Parathyroid adenoma (tissue), 2 donors: ENCODE measurements at regions not wholly inside any gene's neighbourhood (a gene's known extent, or its start where the extent isn't known, plus 50 kb on each side); places are given as distances from the start of the nearest gene placed in this dataset.

Source experiments
- H2AFZ ChIP-seq: fragments of 300-600 bp; sonication (generic); one replicate; pipeline ENCODE4 v1.7.0; 2017; ENCODE audit warnings: antibody characterized with exemption, mild to moderate bottlenecking
- H3K27ac ChIP-seq: fragments of 300-600 bp; sonication (generic); one replicate; pipeline ENCODE4 v1.7.0; 2017
- H3K27me3 ChIP-seq: fragments of 300-600 bp; sonication (generic); one replicate; pipeline ENCODE4 v1.7.0; 2017; ENCODE audit warnings: low read length; ENCODE audit not compliant: control insufficient read depth, insufficient read depth
- H3K36me3 ChIP-seq: fragments of 300-600 bp; sonication (generic); one replicate; pipeline ENCODE4 v1.7.0; 2017; ENCODE audit warnings: low read length; ENCODE audit not compliant: control insufficient read depth, insufficient read depth
- H3K4me1 ChIP-seq: fragments of 300-600 bp; sonication (generic); one replicate; pipeline ENCODE4 v1.7.0; 2017; ENCODE audit warnings: control low read depth
- H3K4me2 ChIP-seq: fragments of 300-600 bp; sonication (generic); one replicate; pipeline ENCODE4 v1.7.0; 2017; ENCODE audit warnings: low read length
- H3K4me3 ChIP-seq: fragments of 300-600 bp; sonication (generic); one replicate; pipeline ENCODE4 v1.7.0; 2017; ENCODE audit warnings: low read depth, low read length
- H3K79me2 ChIP-seq: fragments of 300-600 bp; sonication (generic); one replicate; pipeline ENCODE4 v1.7.0; 2017; ENCODE audit warnings: control low read depth
- H3K9ac ChIP-seq: fragments of 300-600 bp; sonication (generic); one replicate; pipeline ENCODE4 v1.7.0; 2017; ENCODE audit warnings: mild to moderate bottlenecking
- H3K9me3 ChIP-seq: fragments of 300-600 bp; sonication (generic); one replicate; pipeline ENCODE4 v1.7.0; 2017; ENCODE audit warnings: low read length; ENCODE audit not compliant: control insufficient read depth
- CTCF ChIP-seq: fragments of 300-600 bp; sonication (generic); IDR thresholded peaks from one replicate; pipeline ENCODE4 v1.7.0; 2017; ENCODE audit warnings: antibody characterized with exemption, mild to moderate bottlenecking
- donor health status: primary hyperparathyroidism.

GRCh38 chr16:50988441-50988840 is 162.6 kb downstream of the SALL1 start:
- H3K9ac ChIP-seq, result no peak overlapping the region
- no peak overlapping the region for H3K27ac ChIP-seq
- H3K4me2 ChIP-seq, result no peak overlapping the region
- no peak overlapping the region for H3K4me3 ChIP-seq
- no peaks in the 10 kb centered on the region for H3K27me3 ChIP-seq
- H3K79me2 ChIP-seq, result no peaks in the 10 kb centered on the region
- H3K36me3 ChIP-seq, result no peaks in the 10 kb centered on the region
- H3K9me3 ChIP-seq, result no peaks in the 10 kb centered on the region
- peak overlapping the region; percentile 63 for H2AFZ ChIP-seq
- no peak for TF ChIP-seq CTCF
- H3K4me1 ChIP-seq, result peaks cover 34% of the 10 kb centered on the region

- Histone ChIP-seq H3K4me2 (no peak overlapping the region), H3K9ac (no peak overlapping the region), H3K9me3 (no peaks in the 10 kb centered on the region), H3K27me3 (no peaks in the 10 kb centered on the region), H3K4me3 (no peak overlapping the region), H3K79me2 (no peaks in the 10 kb centered on the region), H2AFZ (no peak overlapping the region), H3K36me3 (no peaks in the 10 kb centered on the region), H3K27ac (no peak overlapping the region), H3K4me1 (peaks cover 20% of the 10 kb centered on the region)
- no peak for TF ChIP-seq CTCF
These were observed 164.6 kb downstream of the SALL1 start for GRCh38 chr16:50986453-50986852.

GRCh38 chr16:50985733-50986132 is 165.3 kb downstream of the SALL1 start:
- Histone ChIP-seq H3K4me3 (no peak overlapping the region), H3K9me3 (no peaks in the 10 kb centered on the region), H3K36me3 (no peaks in the 10 kb centered on the region), H3K27me3 (no peaks in the 10 kb centered on the region), H3K27ac (no peak overlapping the region), H3K79me2 (no peaks in the 10 kb centered on the region), H3K4me1 (peaks cover 19% of the 10 kb centered on the region), H3K4me2 (no peak overlapping the region), H3K9ac (no peak overlapping the region), H2AFZ (no peak overlapping the region)
- TF ChIP-seq CTCF, result no peak

GRCh38 chr16:50984688-50985087 is 166.4 kb downstream of the SALL1 start:
- no peak for TF ChIP-seq CTCF
- Histone ChIP-seq H3K4me3 (no peak overlapping the region), H3K27me3 (no peaks in the 10 kb centered on the region), H2AFZ (no peak overlapping the region), H3K9me3 (no peaks in the 10 kb centered on the region), H3K79me2 (no peaks in the 10 kb centered on the region), H3K4me2 (no peak overlapping the region), H3K9ac (no peak overlapping the region), H3K36me3 (no peaks in the 10 kb centered on the region), H3K4me1 (peaks cover 15% of the 10 kb centered on the region), H3K27ac (no peak overlapping the region)

GRCh38 chr16:50982808-50983207 is 168.3 kb downstream of the SALL1 start:
- H3K36me3 ChIP-seq, result no peaks in the 10 kb centered on the region
- H3K9ac ChIP-seq, result no peak overlapping the region
- no peak overlapping the region for H2AFZ ChIP-seq
- no peak overlapping the region for H3K4me2 ChIP-seq
- H3K4me3 ChIP-seq, result no peak overlapping the region
- no peak overlapping the region for H3K27ac ChIP-seq
- no peaks in the 10 kb centered on the region for H3K4me1 ChIP-seq
- H3K79me2 ChIP-seq, result no peaks in the 10 kb centered on the region
- no peak for TF ChIP-seq CTCF
- H3K9me3 ChIP-seq, result no peaks in the 10 kb centered on the region
- no peaks in the 10 kb centered on the region for H3K27me3 ChIP-seq
